SK-N-SH treated with all-trans-retinoic acid at 6 μM for 48 hours (cell line): ENCODE measurements at regions not wholly inside any gene's neighbourhood (a gene's known extent, or its start where the extent isn't known, plus 50 kb on each side); places are given as distances from the start of the nearest gene placed in this dataset.

Experiments
- ATAC-seq: fragments of 200-7000 bp; cut with Tn5 transposase; 3 replicates; pipeline ENCODE4 v1.9.1; 2020; ENCODE audit warnings: mild to moderate bottlenecking, moderate library complexity
- ARNTL ChIP-seq: fragments of 450-650 bp; formaldehyde crosslinking; IDR thresholded peaks from 2 replicates; pipeline ENCODE4 v1.5.0; 2020; ENCODE audit warnings: low read depth, mild to moderate bottlenecking, moderate library complexity, borderline replicate concordance
- BACH2 ChIP-seq: fragments of 250-450 bp; sonication (Bioruptor Pico); IDR thresholded peaks from 2 replicates; pipeline ENCODE4 v1.9.0; 2021; ENCODE audit warnings: mild to moderate bottlenecking, borderline replicate concordance
- CREB5 ChIP-seq: fragments of 250-450 bp; sonication (Bioruptor Pico); IDR thresholded peaks from 2 replicates; pipeline ENCODE4 v1.5.1; 2020; ENCODE audit warnings: low read depth, mild to moderate bottlenecking, moderate library complexity
- CSDC2 ChIP-seq: fragments of 250-450 bp; sonication (Bioruptor Pico); IDR thresholded peaks from 2 replicates; pipeline ENCODE4 v1.5.0; 2020; ENCODE audit warnings: mild to moderate bottlenecking, moderate library complexity
- ESRRG ChIP-seq: fragments of 250-450 bp; sonication (Bioruptor Pico); IDR thresholded peaks from 2 replicates; pipeline ENCODE4 v1.6.1; 2021; ENCODE audit warnings: mild to moderate bottlenecking
- GLIS3 ChIP-seq: fragments of 250-450 bp; sonication (Bioruptor Pico); IDR thresholded peaks from 2 replicates; pipeline ENCODE4 v1.5.0; 2020; ENCODE audit warnings: mild to moderate bottlenecking, moderate library complexity
- ISL1 ChIP-seq: fragments of 250-450 bp; sonication (Bioruptor Pico); IDR thresholded peaks from 2 replicates; pipeline ENCODE4 v2.1.2; 2022; ENCODE audit warnings: mild to moderate bottlenecking, moderate library complexity
- OSR1 ChIP-seq: fragments of 250-450 bp; sonication (Bioruptor Pico); IDR thresholded peaks from 2 replicates; pipeline ENCODE4 v1.8.0; 2022; ENCODE audit warnings: moderate library complexity, mild to moderate bottlenecking, inconsistent platforms
- POU6F1 ChIP-seq: fragments of 250-450 bp; sonication (Bioruptor Pico); IDR thresholded peaks from 2 replicates; pipeline ENCODE4 v1.8.0; 2021; ENCODE audit warnings: low read depth, mild to moderate bottlenecking, moderate library complexity, borderline replicate concordance
- RARB ChIP-seq: fragments of 250-450 bp; sonication (Bioruptor Pico); IDR thresholded peaks from 2 replicates; pipeline ENCODE4 v1.8.0; 2021; ENCODE audit warnings: mild to moderate bottlenecking, moderate library complexity
- SNAI2 ChIP-seq: fragments of 250-450 bp; sonication (Bioruptor Pico); IDR thresholded peaks from 2 replicates; pipeline ENCODE4 v1.5.0; 2020; ENCODE audit warnings: mild to moderate bottlenecking, moderate library complexity
- TOX ChIP-seq: fragments of 250-450 bp; sonication (Bioruptor Pico); IDR thresholded peaks from 2 replicates; pipeline ENCODE4 v1.8.0; 2021; ENCODE audit warnings: mild to moderate bottlenecking, moderate library complexity, borderline replicate concordance
- ZC3H10 ChIP-seq: fragments of 250-450 bp; sonication (Bioruptor Pico); IDR thresholded peaks from 2 replicates; pipeline ENCODE4 v1.5.1; 2021; ENCODE audit warnings: mild to moderate bottlenecking, moderate library complexity
- ZFP3 ChIP-seq: fragments of 250-450 bp; sonication (Bioruptor Pico); IDR thresholded peaks from 2 replicates; pipeline ENCODE4 v1.5.0; 2020; ENCODE audit warnings: mild to moderate bottlenecking, moderate library complexity
- ZFP30 ChIP-seq: fragments of 450-650 bp; formaldehyde crosslinking; IDR thresholded peaks from 2 replicates; pipeline ENCODE4 v1.5.0; 2022; ENCODE audit warnings: mild to moderate bottlenecking, moderate library complexity
- ZNF70 ChIP-seq: fragments of 450-650 bp; formaldehyde crosslinking; IDR thresholded peaks from 2 replicates; pipeline ENCODE4 v1.5.0; 2020; ENCODE audit warnings: mild to moderate bottlenecking, moderate library complexity
- ZNF8 ChIP-seq: fragments of 450-650 bp; formaldehyde crosslinking; IDR thresholded peaks from 2 replicates; pipeline ENCODE4 v1.5.0; 2020; ENCODE audit warnings: mild to moderate bottlenecking, moderate library complexity
- TF ChIP-seq, protein P1 (sequence below): fragments of 250-450 bp; sonication (Bioruptor Pico); IDR thresholded peaks from 2 replicates; pipeline ENCODE4 v1.5.1; 2021; ENCODE audit warnings: mild to moderate bottlenecking, moderate library complexity
- TF ChIP-seq, protein P2 (sequence below): fragments of 250-450 bp; sonication (Bioruptor Pico); IDR thresholded peaks from 2 replicates; pipeline ENCODE4 v1.8.0; 2020; ENCODE audit warnings: mild to moderate bottlenecking, moderate library complexity, borderline replicate concordance
- TF ChIP-seq, protein P3 (sequence below): fragments of 250-450 bp; sonication (Bioruptor Pico); IDR thresholded peaks from 2 replicates; pipeline ENCODE4 v1.5.0; 2020; ENCODE audit warnings: mild to moderate bottlenecking, moderate library complexity

GRCh38 chr7:131900785-131901287, 344.4 kb upstream of the PODXL start:
- no peak for TF ChIP-seq ZNF70 (CRISPR knock-in tag)
- TF ChIP-seq, all 23 proteins: peak for 0
- ATAC-seq = no peak

GRCh38 chr7:131899271-131900030, 343.0 kb upstream of the PODXL start:
- TF ChIP-seq ESRRG (CRISPR knock-in tag) (no peak), ZC3H10 (CRISPR knock-in tag) (no peak), ZNF8 (CRISPR knock-in tag) (no peak), ZFP30 (no peak), ZNF70 (CRISPR knock-in tag) (no peak)
- TF ChIP-seq, protein P1, sequence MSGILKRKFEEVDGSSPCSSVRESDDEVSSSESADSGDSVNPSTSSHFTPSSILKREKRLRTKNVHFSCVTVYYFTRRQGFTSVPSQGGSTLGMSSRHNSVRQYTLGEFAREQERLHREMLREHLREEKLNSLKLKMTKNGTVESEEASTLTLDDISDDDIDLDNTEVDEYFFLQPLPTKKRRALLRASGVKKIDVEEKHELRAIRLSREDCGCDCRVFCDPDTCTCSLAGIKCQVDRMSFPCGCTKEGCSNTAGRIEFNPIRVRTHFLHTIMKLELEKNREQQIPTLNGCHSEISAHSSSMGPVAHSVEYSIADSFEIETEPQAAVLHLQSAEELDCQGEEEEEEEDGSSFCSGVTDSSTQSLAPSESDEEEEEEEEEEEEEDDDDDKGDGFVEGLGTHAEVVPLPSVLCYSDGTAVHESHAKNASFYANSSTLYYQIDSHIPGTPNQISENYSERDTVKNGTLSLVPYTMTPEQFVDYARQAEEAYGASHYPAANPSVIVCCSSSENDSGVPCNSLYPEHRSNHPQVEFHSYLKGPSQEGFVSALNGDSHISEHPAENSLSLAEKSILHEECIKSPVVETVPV (CRISPR knock-in tag) = no peak
- no peak for ATAC-seq

DNA sequence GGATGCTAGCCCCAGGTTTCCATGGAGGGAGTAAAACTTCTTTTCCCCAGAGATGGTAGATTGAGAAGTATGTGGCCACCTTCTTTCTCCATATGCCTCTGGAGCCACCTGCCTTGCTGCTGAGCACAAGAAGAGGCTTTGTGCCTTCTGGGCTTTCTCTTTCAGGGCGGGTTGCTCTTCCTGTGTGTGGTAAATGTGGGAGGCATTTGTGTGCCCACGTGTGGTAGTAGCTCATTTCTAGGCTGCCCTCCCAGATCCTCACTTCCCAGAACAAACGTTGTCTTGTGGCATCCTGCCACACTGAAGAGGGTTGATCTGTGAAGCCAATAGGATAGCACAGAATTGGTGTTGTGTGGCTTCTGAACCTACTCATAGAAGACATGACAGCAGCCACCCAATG, 342.0 kb upstream of the PODXL start:
- TF ChIP-seq POU6F1 (CRISPR knock-in tag) (no peak), SNAI2 (no peak), CREB5 (CRISPR knock-in tag) (no peak), ARNTL (CRISPR knock-in tag) (no peak), GLIS3 (CRISPR knock-in tag) (no peak), ESRRG (CRISPR knock-in tag) (no peak), OSR1 (no peak), RARB (CRISPR knock-in tag) (no peak), CSDC2 (no peak), ZFP3 (CRISPR knock-in tag) (no peak)
- TF ChIP-seq, protein P2, sequence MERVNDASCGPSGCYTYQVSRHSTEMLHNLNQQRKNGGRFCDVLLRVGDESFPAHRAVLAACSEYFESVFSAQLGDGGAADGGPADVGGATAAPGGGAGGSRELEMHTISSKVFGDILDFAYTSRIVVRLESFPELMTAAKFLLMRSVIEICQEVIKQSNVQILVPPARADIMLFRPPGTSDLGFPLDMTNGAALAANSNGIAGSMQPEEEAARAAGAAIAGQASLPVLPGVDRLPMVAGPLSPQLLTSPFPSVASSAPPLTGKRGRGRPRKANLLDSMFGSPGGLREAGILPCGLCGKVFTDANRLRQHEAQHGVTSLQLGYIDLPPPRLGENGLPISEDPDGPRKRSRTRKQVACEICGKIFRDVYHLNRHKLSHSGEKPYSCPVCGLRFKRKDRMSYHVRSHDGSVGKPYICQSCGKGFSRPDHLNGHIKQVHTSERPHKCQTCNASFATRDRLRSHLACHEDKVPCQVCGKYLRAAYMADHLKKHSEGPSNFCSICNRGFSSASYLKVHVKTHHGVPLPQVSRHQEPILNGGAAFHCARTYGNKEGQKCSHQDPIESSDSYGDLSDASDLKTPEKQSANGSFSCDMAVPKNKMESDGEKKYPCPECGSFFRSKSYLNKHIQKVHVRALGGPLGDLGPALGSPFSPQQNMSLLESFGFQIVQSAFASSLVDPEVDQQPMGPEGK (CRISPR knock-in tag) = no peak
- ATAC-seq = peak; percentile 5; the same call in 2 of the 3 replicates

- ATAC-seq = peak; percentile 13
- no peak for TF ChIP-seq OSR1
- no peak for TF ChIP-seq GLIS3 (CRISPR knock-in tag)
- no peak for TF ChIP-seq ISL1 (CRISPR knock-in tag)
- no peak for TF ChIP-seq TOX
- no peak for TF ChIP-seq ESRRG (CRISPR knock-in tag)
- no peak for TF ChIP-seq SNAI2
Observed at GRCh38 chr7:131897790-131898165, 341.4 kb upstream of the PODXL start.

GRCh38 chr7:131897016-131897789, 340.8 kb upstream of the PODXL start:
- peak; percentile 69 for ATAC-seq
- TF ChIP-seq ARNTL (CRISPR knock-in tag) (no peak), ESRRG (CRISPR knock-in tag) (no peak), BACH2 (CRISPR knock-in tag) (no peak), ISL1 (CRISPR knock-in tag) (no peak), ZFP30 (no peak), POU6F1 (CRISPR knock-in tag) (no peak)
- TF ChIP-seq, protein P3, sequence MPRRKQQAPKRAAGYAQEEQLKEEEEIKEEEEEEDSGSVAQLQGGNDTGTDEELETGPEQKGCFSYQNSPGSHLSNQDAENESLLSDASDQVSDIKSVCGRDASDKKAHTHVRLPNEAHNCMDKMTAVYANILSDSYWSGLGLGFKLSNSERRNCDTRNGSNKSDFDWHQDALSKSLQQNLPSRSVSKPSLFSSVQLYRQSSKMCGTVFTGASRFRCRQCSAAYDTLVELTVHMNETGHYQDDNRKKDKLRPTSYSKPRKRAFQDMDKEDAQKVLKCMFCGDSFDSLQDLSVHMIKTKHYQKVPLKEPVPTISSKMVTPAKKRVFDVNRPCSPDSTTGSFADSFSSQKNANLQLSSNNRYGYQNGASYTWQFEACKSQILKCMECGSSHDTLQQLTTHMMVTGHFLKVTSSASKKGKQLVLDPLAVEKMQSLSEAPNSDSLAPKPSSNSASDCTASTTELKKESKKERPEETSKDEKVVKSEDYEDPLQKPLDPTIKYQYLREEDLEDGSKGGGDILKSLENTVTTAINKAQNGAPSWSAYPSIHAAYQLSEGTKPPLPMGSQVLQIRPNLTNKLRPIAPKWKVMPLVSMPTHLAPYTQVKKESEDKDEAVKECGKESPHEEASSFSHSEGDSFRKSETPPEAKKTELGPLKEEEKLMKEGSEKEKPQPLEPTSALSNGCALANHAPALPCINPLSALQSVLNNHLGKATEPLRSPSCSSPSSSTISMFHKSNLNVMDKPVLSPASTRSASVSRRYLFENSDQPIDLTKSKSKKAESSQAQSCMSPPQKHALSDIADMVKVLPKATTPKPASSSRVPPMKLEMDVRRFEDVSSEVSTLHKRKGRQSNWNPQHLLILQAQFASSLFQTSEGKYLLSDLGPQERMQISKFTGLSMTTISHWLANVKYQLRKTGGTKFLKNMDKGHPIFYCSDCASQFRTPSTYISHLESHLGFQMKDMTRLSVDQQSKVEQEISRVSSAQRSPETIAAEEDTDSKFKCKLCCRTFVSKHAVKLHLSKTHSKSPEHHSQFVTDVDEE (CRISPR knock-in tag) = no peak
- TF ChIP-seq, protein P2 (CRISPR knock-in tag) = peak; percentile 48; the same call in 1 of the 2 replicates
